Loucy (cell line): ENCODE measurements at regions not wholly inside any gene's neighbourhood (a gene's known extent, or its start where the extent isn't known, plus 50 kb on each side); places are given as distances from the start of the nearest gene placed in this dataset.

Experiments used
- H2AFZ ChIP-seq: fragments of 200-600 bp; sonication (generic); 2 replicates; pipeline ENCODE4 v1.6.0; 2016; ENCODE audit warnings: antibody characterized with exemption, mild to moderate bottlenecking, low read length, moderate library complexity
- H3F3A ChIP-seq: fragments of 200-600 bp; 2 replicates; pipeline ENCODE4 v1.6.0; 2016; ENCODE audit warnings: antibody characterized with exemption, low read depth, mild to moderate bottlenecking
- H3K27me3 ChIP-seq: fragments of 200-600 bp; sonication (generic); 2 replicates; pipeline ENCODE4 v1.6.1; 2014; ENCODE audit warnings: low read length, mild to moderate bottlenecking; ENCODE audit not compliant: insufficient read depth, poor library complexity, severe bottlenecking
- H3K36me3 ChIP-seq: fragments of 200-600 bp; sonication (generic); 2 replicates; pipeline ENCODE4 v1.6.1; 2016; ENCODE audit warnings: low read length; ENCODE audit not compliant: insufficient read depth
- H3K4me1 ChIP-seq: fragments of 200-600 bp; sonication (generic); 2 replicates; pipeline ENCODE4 v1.5.1; 2014; ENCODE audit warnings: low read length, mild to moderate bottlenecking; ENCODE audit not compliant: insufficient read depth, poor library complexity, severe bottlenecking
- H3K4me2 ChIP-seq: fragments of 200-600 bp; sonication (generic); 2 replicates; pipeline ENCODE4 v1.6.0; 2014; ENCODE audit warnings: antibody characterized with exemption, low read length, low read depth, mild to moderate bottlenecking; ENCODE audit not compliant: poor library complexity, severe bottlenecking
- H3K4me3 ChIP-seq: fragments of 200-600 bp; sonication (generic); 2 replicates; pipeline ENCODE4 v1.5.1; 2014; ENCODE audit warnings: low read length, mild to moderate bottlenecking, mixed read lengths; ENCODE audit not compliant: poor library complexity, severe bottlenecking
- H3K79me2 ChIP-seq: fragments of 200-600 bp; sonication (generic); 2 replicates; pipeline ENCODE4 v1.6.1; 2014; ENCODE audit warnings: low read length; ENCODE audit not compliant: insufficient read depth
- H3K9ac ChIP-seq: fragments of 200-600 bp; sonication (generic); 2 replicates; pipeline ENCODE4 v1.6.0; 2014; ENCODE audit warnings: mild to moderate bottlenecking, low read depth, low read length, moderate library complexity; ENCODE audit not compliant: poor library complexity, severe bottlenecking
- H3K9me2 ChIP-seq: fragments of 200-600 bp; sonication (generic); replicated peaks from 2 replicates; pipeline ENCODE4 v1.6.1; 2016; ENCODE audit warnings: low read depth, low read length, mixed read lengths
- H3K9me3 ChIP-seq: fragments of 200-600 bp; sonication (generic); 2 replicates; pipeline ENCODE4 v1.6.1; 2014; ENCODE audit warnings: mild to moderate bottlenecking, antibody characterized with exemption, low read length, low read depth; ENCODE audit not compliant: insufficient read depth
- H4K20me1 ChIP-seq: fragments of 200-600 bp; sonication (generic); 2 replicates; pipeline ENCODE4 v1.6.0; 2014; ENCODE audit warnings: antibody characterized with exemption, low read length, mild to moderate bottlenecking; ENCODE audit not compliant: insufficient read depth, poor library complexity, severe bottlenecking
- EZH2phosphoT487 ChIP-seq: fragments of 200-600 bp; IDR thresholded peaks from 2 replicates; pipeline ENCODE4 v1.6.1; 2018; ENCODE audit warnings: antibody characterized with exemption, mild to moderate bottlenecking, moderate library complexity, borderline replicate concordance
- TF ChIP-seq, protein P1 (sequence below): fragments of 200-600 bp; sonication (generic); conservative IDR thresholded peaks from 2 replicates; pipeline ENCODE4 v1.5.1; 2014; ENCODE audit warnings: mild to moderate bottlenecking, antibody characterized with exemption, low read length

DNA sequence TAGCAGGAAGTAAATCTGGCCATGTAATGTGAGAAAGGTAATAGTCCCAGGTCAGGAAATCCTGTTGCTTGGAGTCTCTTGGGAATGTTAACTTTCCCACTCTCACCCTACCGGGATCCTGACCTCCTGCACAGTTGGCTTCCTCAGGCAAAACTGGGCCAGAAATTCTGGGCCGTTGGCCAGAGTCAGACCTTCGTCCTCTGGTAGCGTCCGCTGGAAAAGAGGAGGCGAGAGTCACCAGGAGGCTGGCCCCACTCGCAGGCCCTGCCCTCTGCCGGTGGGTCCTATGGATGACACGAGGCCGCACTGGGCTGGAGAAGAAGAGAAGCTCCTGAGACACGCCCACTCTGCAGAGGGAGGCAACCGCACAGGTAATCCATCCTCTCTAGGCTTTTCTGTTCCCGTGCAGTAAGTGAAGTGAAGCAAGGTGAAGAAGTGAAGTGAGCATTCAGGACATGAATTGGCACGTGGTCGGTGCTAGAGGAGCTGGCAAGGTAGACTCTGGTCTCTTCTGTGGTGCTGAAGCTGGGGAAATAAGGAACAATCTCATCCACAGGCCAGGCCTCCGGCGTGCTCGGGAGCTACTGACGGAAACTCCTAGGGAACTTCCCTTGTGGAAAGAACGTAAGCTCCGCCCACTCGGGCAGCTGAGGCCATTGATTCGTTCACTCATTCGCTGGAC lies 182.7 kb upstream of the GLI2 start:
- Histone ChIP-seq H4K20me1 (no peaks in the 10 kb centered on the region), H3K9me3 (no peaks in the 10 kb centered on the region), H3F3A (no peaks in the 10 kb centered on the region), H3K4me3 (no peak overlapping the region), H2AFZ (no peak overlapping the region), H3K27me3 (no peaks in the 10 kb centered on the region), H3K4me1 (no peaks in the 10 kb centered on the region), H3K36me3 (no peaks in the 10 kb centered on the region), H3K9ac (no peak overlapping the region), H3K79me2 (no peaks in the 10 kb centered on the region), H3K9me2 (no peaks in the 10 kb centered on the region), H3K4me2 (no peak overlapping the region)
- TF ChIP-seq, protein P1, sequence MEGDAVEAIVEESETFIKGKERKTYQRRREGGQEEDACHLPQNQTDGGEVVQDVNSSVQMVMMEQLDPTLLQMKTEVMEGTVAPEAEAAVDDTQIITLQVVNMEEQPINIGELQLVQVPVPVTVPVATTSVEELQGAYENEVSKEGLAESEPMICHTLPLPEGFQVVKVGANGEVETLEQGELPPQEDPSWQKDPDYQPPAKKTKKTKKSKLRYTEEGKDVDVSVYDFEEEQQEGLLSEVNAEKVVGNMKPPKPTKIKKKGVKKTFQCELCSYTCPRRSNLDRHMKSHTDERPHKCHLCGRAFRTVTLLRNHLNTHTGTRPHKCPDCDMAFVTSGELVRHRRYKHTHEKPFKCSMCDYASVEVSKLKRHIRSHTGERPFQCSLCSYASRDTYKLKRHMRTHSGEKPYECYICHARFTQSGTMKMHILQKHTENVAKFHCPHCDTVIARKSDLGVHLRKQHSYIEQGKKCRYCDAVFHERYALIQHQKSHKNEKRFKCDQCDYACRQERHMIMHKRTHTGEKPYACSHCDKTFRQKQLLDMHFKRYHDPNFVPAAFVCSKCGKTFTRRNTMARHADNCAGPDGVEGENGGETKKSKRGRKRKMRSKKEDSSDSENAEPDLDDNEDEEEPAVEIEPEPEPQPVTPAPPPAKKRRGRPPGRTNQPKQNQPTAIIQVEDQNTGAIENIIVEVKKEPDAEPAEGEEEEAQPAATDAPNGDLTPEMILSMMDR: peak; percentile 46
- TF ChIP-seq EZH2phosphoT487: no peak

DNA sequence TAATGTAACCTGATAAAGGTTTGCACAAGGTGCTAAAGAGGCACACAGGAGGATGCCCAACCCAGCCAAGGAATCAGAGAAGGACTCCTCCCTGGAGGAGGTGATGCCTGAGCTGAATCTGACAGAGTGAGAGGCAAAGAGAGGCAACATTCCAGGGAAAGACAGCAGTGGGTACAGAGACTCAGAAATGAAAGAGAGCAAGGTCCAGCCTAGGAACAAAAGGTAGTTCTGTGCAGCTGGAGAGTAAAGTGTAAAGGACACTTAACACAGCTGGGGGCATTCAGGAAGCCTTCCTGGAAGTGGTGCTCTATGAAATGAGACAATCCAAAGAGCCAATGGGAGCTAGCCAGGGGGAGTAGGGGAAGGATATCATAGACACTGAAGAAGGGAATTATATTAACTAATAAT lies 181.0 kb upstream of the GLI2 start:
- Histone ChIP-seq H3K9ac (no peak overlapping the region), H3K4me2 (no peak overlapping the region), H3F3A (no peaks in the 10 kb centered on the region), H3K9me3 (no peaks in the 10 kb centered on the region), H3K79me2 (no peaks in the 10 kb centered on the region), H3K9me2 (no peaks in the 10 kb centered on the region), H2AFZ (no peak overlapping the region), H3K4me1 (no peaks in the 10 kb centered on the region), H3K36me3 (no peaks in the 10 kb centered on the region), H4K20me1 (no peaks in the 10 kb centered on the region), H3K4me3 (no peak overlapping the region), H3K27me3 (no peaks in the 10 kb centered on the region)
- TF ChIP-seq EZH2phosphoT487: no peak
- TF ChIP-seq, protein P1: no peak

DNA sequence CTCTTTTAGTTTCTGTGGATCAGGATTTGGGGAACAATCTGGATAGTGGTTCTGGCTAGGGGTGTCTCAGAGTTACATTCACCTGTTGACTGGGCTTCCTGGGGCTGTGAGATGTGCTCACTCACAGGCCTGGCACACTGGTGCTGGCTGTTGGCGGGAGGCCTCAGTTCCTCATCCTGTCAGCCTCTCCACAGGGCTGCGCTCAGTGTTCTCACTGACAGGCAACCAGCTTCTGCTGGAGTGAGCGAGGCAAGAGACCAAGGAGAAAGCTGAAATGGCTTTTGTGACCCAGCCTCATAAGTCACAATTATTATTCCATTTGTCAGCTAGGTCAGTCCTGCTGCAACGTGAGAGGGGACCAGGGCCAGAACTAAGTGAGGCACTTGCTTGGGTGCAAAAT lies 180.6 kb upstream of the GLI2 start:
- H3K9me3 ChIP-seq: no peaks in the 10 kb centered on the region
- H4K20me1 ChIP-seq: no peaks in the 10 kb centered on the region
- no peak overlapping the region for H3K9ac ChIP-seq
- no peaks in the 10 kb centered on the region for H3K36me3 ChIP-seq
- H3K79me2 ChIP-seq: no peaks in the 10 kb centered on the region
- no peak overlapping the region for H3K4me2 ChIP-seq
- H3K9me2 ChIP-seq: no peaks in the 10 kb centered on the region
- H2AFZ ChIP-seq: no peak overlapping the region
- no peaks in the 10 kb centered on the region for H3F3A ChIP-seq
- H3K4me1 ChIP-seq: no peaks in the 10 kb centered on the region
- no peaks in the 10 kb centered on the region for H3K27me3 ChIP-seq
- TF ChIP-seq EZH2phosphoT487: no peak
- TF ChIP-seq, protein P1: no peak
- H3K4me3 ChIP-seq: no peak overlapping the region
